T-helper 2 cell (primary cell): ENCODE measurements at regions not wholly inside any gene's neighbourhood (a gene's known extent, or its start where the extent isn't known, plus 50 kb on each side); places are given as distances from the start of the nearest gene placed in this dataset.
"Not testable (repeated sequence)": the region's sequence is repeated elsewhere in the genome, so short reads cannot be mapped to it uniquely, and the experiment has no call there.

ENCODE experiments used
- DNase-seq, 5 experiments: peaks; one replicate each; pipeline versions ENCODE4 v3.0.0 to v3.0.0-alpha.2; 2012 to 2022

- DNase-seq: no peak
Measured at GRCh38 chr12:78338054-78338785, 507.5 kb downstream of the NAV3 start.

- no peak for DNase-seq
Measured at GRCh38 chr12:78340406-78340805, 509.7 kb downstream of the NAV3 start.

- DNase-seq: no peak
Measured at GRCh38 chr12:78343657-78344056, 513.0 kb downstream of the NAV3 start.

- no peak for DNase-seq
Measured at GRCh38 chr12:78359520-78359919, 505.1 kb upstream of the SYT1 start.

GRCh38 chr12:78361683-78362082, 502.9 kb upstream of the SYT1 start:
- no peak for DNase-seq

- DNase-seq: no peak
Measured at GRCh38 chr12:78371284-78371683, 493.3 kb upstream of the SYT1 start.

GRCh38 chr12:78375461-78375860, 489.1 kb upstream of the SYT1 start:
- DNase-seq: no peak

- DNase-seq: no peak
Measured at GRCh38 chr12:78376257-78376656, 488.3 kb upstream of the SYT1 start.

- not testable (repeated sequence) for DNase-seq
Measured at GRCh38 chr12:78379065-78379464, 485.5 kb upstream of the SYT1 start.

GRCh38 chr12:78383414-78383813, 481.2 kb upstream of the SYT1 start:
- DNase-seq: no peak

- DNase-seq: no peak
Measured at GRCh38 chr12:78384541-78384940, 480.0 kb upstream of the SYT1 start.

- DNase-seq: no peak
Measured at GRCh38 chr12:78385541-78385940, 479.0 kb upstream of the SYT1 start.

GRCh38 chr12:78386871-78387270, 477.7 kb upstream of the SYT1 start:
- DNase-seq: no peak

- DNase-seq: no peak
Measured at GRCh38 chr12:78387721-78388120, 476.9 kb upstream of the SYT1 start.

- DNase-seq: no peak
Measured at GRCh38 chr12:78388461-78388860, 476.1 kb upstream of the SYT1 start.

- no peak for DNase-seq
Measured at GRCh38 chr12:78390920-78391319, 473.7 kb upstream of the SYT1 start.

GRCh38 chr12:78392918-78393317, 471.7 kb upstream of the SYT1 start:
- DNase-seq: no peak

- no peak for DNase-seq
Measured at GRCh38 chr12:78395961-78396360, 468.6 kb upstream of the SYT1 start.

- DNase-seq: no peak
Measured at GRCh38 chr12:78396538-78396937, 468.0 kb upstream of the SYT1 start.

GRCh38 chr12:78398750-78399149, 465.8 kb upstream of the SYT1 start:
- no peak for DNase-seq

GRCh38 chr12:78402366-78403134, 462.0 kb upstream of the SYT1 start:
- DNase-seq: no peak

GRCh38 chr12:78403136-78403535, 461.4 kb upstream of the SYT1 start:
- no peak for DNase-seq

- no peak for DNase-seq
Measured at GRCh38 chr12:78403681-78404080, 460.9 kb upstream of the SYT1 start.

GRCh38 chr12:78406213-78406612, 458.4 kb upstream of the SYT1 start:
- no peak for DNase-seq
